Ovary (tissue), 7 donors: ENCODE measurements at regions not wholly inside any gene's neighbourhood (a gene's known extent, or its start where the extent isn't known, plus 50 kb on each side); places are given as distances from the start of the nearest gene placed in this dataset.

ENCODE experiments used
- DNase-seq, 5 donors: peaks; one replicate each; pipeline ENCODE4 v3.0.0-alpha.2; 2019 to 2020
- H3K27ac ChIP-seq, 2 donors: fragments of 200-600 bp; one replicate each; pipeline versions ENCODE4 v1.5.1 to v1.8.0; 2019 to 2022
- H3K27me3 ChIP-seq: fragments of 200-600 bp; one replicate; pipeline ENCODE4 v1.8.0; 2022
- H3K36me3 ChIP-seq: fragments of 200-600 bp; sonication (generic); one replicate; pipeline ENCODE4 v1.5.1; 2019
- H3K4me1 ChIP-seq: one replicate; pipeline ENCODE4 v1.8.1; 2013; ENCODE audit warnings: mild to moderate bottlenecking, moderate library complexity; ENCODE audit not compliant: insufficient read depth
- H3K4me3 ChIP-seq: fragments of 200-600 bp; sonication (generic); one replicate; pipeline ENCODE4 v1.5.1; 2017
- H3K9me3 ChIP-seq, 2 donors: fragments of 200-600 bp in 1 of 2; sonication (generic) in 1 of 2; one replicate each; pipeline versions ENCODE4 v1.5.1 to v1.8.1; 2013 to 2019; ENCODE audit warnings: mild to moderate bottlenecking in 1 of 2, moderate library complexity in 1 of 2
- EP300 ChIP-seq: sonication (generic); formaldehyde crosslinking; IDR thresholded peaks from one replicate; pipeline ENCODE4 v1.6.1; 2017; ENCODE audit warnings: antibody characterized with exemption
- POLR2A ChIP-seq: fragments of 450-650 bp; IDR thresholded peaks from one replicate; pipeline ENCODE4 v1.6.1; 2017; ENCODE audit warnings: antibody characterized with exemption, mild to moderate bottlenecking, moderate library complexity
- WGBS, 3 donors: extraction: QIAGEN DNeasy Blood & Tissue Kit in 1 of 3; methylation state at CpG; one replicate each; pipeline versions ENCODE4 v1.1.5 to v1.1.7; 2013 to 2017; 5-methylcytosine and 5-hydroxymethylcytosine counted together
- intact Hi-C, 4 donors: fragments of 100-400 bp; cut with DNase I; formaldehyde crosslinking; loops; one replicate each; pipeline versions ENCODE4 v1.11.0 to v1.15.1; 2022 to 2023
- TF ChIP-seq, protein P1 (sequence below), 3 donors: fragments of 450-650 bp in 2 of 3; fragments of 200-600 bp in 1 of 3; IDR thresholded peaks; one replicate each; pipeline versions ENCODE4 v1.5.1 to v1.8.0; 2016 to 2022; ENCODE audit warnings: antibody characterized with exemption in 3 of 3, mild to moderate bottlenecking in 1 of 3
- donor health status: DM: no; HTN: no; CAD: no; lungs with moderate emphysema.
- donor health status: DM: no; HTN: no; CAD: no.
- donor health status: Bipolar disorder and iron deficiency.
- donor health status: DM: no; HTN: no; CAD: no.
- donor health status: DM: yes; HTN: yes; CAD: no.

DNA sequence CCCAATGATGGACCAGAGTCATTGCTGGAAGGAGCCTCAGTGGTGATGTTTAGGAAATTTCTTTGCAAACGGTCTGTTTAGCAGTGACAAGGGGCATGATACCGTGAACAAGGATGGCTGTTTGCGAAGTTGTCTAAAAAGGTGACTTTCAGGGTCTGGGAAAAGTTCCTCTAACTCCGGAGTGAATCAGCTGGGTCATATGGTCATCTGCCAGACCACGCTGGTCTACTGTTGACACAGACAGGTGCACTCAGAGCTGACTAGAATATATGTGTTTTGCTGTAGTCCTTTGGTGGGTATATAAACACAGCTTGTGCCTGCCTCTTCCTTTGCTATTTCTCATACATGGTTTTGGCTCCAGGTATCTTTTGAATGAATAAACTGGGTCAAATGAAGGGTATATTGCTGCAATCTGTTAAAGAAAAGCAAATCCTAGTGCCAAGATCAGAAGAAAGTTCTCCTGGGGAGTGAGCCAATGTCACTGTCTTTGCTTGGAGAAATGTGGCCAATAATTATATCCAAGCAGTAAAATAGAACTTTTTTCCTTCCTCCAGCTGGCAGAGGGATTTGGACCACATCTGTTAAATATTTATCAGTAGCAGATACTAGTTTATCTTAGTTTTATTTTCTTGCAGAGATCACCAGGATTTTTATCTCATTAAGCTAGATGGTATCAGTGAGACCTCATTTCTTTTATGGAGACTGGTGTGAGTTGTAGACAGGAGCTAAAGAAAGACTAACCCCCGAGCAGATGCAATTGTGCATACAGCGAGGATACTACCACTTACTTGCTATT is 286.0 kb downstream of the TRIB2 start:
- WGBS, 3 donors: 81 to 85% (median 84%) methylated on average over 7 of the region's 7 CpGs
- H3K36me3 ChIP-seq: no peaks in the 10 kb centered on the region
- intact Hi-C loops: loop anchor here in 2 of 4 donors (10.0 kb wide), 3 partner anchors 268 to 1178 kb away; no protein-coding TSS in a partner anchor
- H3K27ac ChIP-seq: no peak overlapping the region
- H3K27me3 ChIP-seq: no peaks in the 10 kb centered on the region
- no peak for DNase-seq
- no peaks in the 10 kb centered on the region for H3K4me1 ChIP-seq
- TF ChIP-seq EP300: no peak
- no peak for TF ChIP-seq POLR2A
- TF ChIP-seq, protein P1, sequence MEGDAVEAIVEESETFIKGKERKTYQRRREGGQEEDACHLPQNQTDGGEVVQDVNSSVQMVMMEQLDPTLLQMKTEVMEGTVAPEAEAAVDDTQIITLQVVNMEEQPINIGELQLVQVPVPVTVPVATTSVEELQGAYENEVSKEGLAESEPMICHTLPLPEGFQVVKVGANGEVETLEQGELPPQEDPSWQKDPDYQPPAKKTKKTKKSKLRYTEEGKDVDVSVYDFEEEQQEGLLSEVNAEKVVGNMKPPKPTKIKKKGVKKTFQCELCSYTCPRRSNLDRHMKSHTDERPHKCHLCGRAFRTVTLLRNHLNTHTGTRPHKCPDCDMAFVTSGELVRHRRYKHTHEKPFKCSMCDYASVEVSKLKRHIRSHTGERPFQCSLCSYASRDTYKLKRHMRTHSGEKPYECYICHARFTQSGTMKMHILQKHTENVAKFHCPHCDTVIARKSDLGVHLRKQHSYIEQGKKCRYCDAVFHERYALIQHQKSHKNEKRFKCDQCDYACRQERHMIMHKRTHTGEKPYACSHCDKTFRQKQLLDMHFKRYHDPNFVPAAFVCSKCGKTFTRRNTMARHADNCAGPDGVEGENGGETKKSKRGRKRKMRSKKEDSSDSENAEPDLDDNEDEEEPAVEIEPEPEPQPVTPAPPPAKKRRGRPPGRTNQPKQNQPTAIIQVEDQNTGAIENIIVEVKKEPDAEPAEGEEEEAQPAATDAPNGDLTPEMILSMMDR (IDR thresholded peaks at IDR 0.05): no peak
- H3K4me3 ChIP-seq: no peak overlapping the region
- H3K9me3 ChIP-seq: no peaks in the 10 kb centered on the region

- no peaks in the 10 kb centered on the region for H3K4me1 ChIP-seq
Observed at GRCh38 chr2:13003500-13003899, 286.8 kb downstream of the TRIB2 start.

GRCh38 chr2:13005048-13005447 is 288.3 kb downstream of the TRIB2 start:
- no peak for TF ChIP-seq POLR2A
- TF ChIP-seq EP300: no peak
- TF ChIP-seq, protein P1 (IDR thresholded peaks at IDR 0.05): no peak
- no peak overlapping the region for H3K27ac ChIP-seq
- no peaks in the 10 kb centered on the region for H3K4me1 ChIP-seq
- WGBS, 3 donors: 62 to 79% (median 78%) methylated on average over 2 of the region's 2 CpGs
- intact Hi-C loops: loop anchor here in 3 of 4 donors (5.0 to 10.0 kb wide), 6 partner anchors 270 to 1180 kb away; partner anchors contain the start of gene TRIB2 (in 1 of the 3)
- no peaks in the 10 kb centered on the region for H3K36me3 ChIP-seq
- no peak for DNase-seq
- H3K27me3 ChIP-seq: no peaks in the 10 kb centered on the region
- no peak overlapping the region for H3K4me3 ChIP-seq
- no peaks in the 10 kb centered on the region for H3K9me3 ChIP-seq

More at GRCh38 chr2:13003500-13003899, 286.8 kb downstream of the TRIB2 start:
- no peak for DNase-seq
- Histone ChIP-seq H3K4me3 (no peak overlapping the region), H3K27me3 (no peaks in the 10 kb centered on the region), H3K9me3 (no peaks in the 10 kb centered on the region), H3K27ac (no peak overlapping the region), H3K36me3 (no peaks in the 10 kb centered on the region)
- intact Hi-C loops: loop anchor here in 2 of 4 donors (10.0 kb wide), 3 partner anchors 269 to 1179 kb away; no protein-coding TSS in a partner anchor
- TF ChIP-seq, protein P1 (IDR thresholded peaks at IDR 0.05): no peak
- TF ChIP-seq EP300 (no peak), POLR2A (no peak)
- 85 to 96% (median 95%) methylated on average over 2 of the region's 2 CpGs for WGBS, 3 donors

- Histone ChIP-seq H3K27ac (peak overlapping the region in 1 of 2 donors; percentile 62), H3K36me3 (no peaks in the 10 kb centered on the region), H3K9me3 (no peaks in the 10 kb centered on the region), H3K4me3 (no peak overlapping the region), H3K27me3 (no peaks in the 10 kb centered on the region), H3K4me1 (no peaks in the 10 kb centered on the region)
- intact Hi-C loops: loop anchor here in 3 of 4 donors (5.0 to 10.0 kb wide), 6 partner anchors 271 to 1181 kb away; partner anchors contain the start of gene TRIB2 (in 1 of the 3)
- TF ChIP-seq EP300: no peak
- no peak for TF ChIP-seq POLR2A
- DNase-seq: peak in 4 of 5 donors; percentile 19 to 63 (median 50)
- 11 to 25% (median 14%) methylated on average over 7 of the region's 7 CpGs for WGBS, 3 donors
Observed at GRCh38 chr2:13005761-13006335, 289.1 kb downstream of the TRIB2 start.
